Epithelial cell of proximal tubule (primary cell): ENCODE measurements at regions not wholly inside any gene's neighbourhood (a gene's known extent, or its start where the extent isn't known, plus 50 kb on each side); places are given as distances from the start of the nearest gene placed in this dataset.
"Not testable (repeated sequence)": the region's sequence is repeated elsewhere in the genome, so short reads cannot be mapped to it uniquely, and the experiment has no call there.

Source experiments
- DNase-seq: peaks from one replicate; pipeline ENCODE4 v3.0.0-alpha.2; 2011; ENCODE audit warnings: low read depth
- H3K4me3 ChIP-seq: 2 replicates; pipeline ENCODE4 v1.5.1; 2011; ENCODE audit warnings: low read depth, mild to moderate bottlenecking, low read length
- TF ChIP-seq, protein P1 (sequence below): conservative IDR thresholded peaks from 2 replicates; pipeline ENCODE4 v1.5.1; 2012; ENCODE audit warnings: low read depth, mild to moderate bottlenecking, low read length

DNA sequence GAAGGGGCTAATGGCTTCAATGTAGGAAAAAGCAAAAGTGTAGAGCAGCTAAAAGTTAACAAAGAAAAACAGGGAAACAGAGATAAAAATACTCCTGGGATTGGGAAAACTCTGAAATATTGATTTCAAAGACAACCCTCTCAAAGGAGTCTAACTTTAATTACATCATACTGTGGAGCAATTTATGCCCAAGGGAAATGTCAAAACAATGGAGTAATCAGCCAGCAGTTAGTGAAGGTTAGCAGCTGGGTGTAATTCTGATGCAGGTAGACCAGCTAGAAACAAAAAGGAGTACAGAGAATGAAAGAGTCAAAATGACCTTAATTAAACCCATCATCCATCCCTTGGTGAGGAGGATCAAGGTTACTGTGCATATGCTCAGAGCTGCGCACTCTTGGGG is 169.0 kb downstream of the ADAM29 start:
- TF ChIP-seq, protein P1, sequence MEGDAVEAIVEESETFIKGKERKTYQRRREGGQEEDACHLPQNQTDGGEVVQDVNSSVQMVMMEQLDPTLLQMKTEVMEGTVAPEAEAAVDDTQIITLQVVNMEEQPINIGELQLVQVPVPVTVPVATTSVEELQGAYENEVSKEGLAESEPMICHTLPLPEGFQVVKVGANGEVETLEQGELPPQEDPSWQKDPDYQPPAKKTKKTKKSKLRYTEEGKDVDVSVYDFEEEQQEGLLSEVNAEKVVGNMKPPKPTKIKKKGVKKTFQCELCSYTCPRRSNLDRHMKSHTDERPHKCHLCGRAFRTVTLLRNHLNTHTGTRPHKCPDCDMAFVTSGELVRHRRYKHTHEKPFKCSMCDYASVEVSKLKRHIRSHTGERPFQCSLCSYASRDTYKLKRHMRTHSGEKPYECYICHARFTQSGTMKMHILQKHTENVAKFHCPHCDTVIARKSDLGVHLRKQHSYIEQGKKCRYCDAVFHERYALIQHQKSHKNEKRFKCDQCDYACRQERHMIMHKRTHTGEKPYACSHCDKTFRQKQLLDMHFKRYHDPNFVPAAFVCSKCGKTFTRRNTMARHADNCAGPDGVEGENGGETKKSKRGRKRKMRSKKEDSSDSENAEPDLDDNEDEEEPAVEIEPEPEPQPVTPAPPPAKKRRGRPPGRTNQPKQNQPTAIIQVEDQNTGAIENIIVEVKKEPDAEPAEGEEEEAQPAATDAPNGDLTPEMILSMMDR = no peak
- no peak for DNase-seq
- no peak overlapping the region for H3K4me3 ChIP-seq

DNA sequence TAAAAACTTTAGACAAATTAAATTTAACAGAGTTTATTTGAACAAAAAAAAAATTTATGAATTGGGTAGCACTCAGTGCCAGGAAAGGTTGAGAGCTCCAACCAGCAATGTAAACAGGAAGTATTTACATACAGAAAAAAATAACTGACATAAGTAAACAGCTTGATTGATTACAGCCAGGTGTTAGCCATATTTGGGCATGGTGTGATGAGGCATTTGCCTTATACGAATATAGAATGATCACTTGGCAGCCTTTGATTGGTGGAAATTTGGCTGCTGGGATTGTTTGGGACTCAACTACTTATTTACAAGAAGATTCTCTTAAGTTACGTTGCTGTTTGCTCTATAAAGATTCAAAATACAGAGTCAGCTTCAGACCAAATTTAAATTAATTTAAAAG is 172.0 kb downstream of the ADAM29 start:
- TF ChIP-seq, protein P1 = no peak
- H3K4me3 ChIP-seq = no peak overlapping the region
- DNase-seq = no peak

DNA sequence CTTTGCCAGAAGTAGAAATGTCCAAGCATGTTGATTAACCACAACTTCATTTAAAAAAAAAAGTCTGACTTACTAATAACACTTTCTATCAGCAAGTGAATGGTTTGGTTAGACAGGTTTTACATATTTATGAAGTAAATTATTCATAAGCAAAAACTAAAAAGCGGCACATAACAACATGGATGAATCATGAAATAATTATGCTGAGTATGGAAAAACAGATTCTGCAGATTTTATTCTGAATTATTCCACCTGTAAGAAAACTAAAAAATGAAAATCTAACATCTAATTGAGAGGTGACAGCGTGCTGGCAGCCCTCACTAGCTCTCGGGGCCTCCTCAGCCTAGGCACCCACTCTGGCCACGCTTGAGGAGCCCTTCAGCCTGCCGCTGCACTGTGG is 173.5 kb downstream of the ADAM29 start:
- H3K4me3 ChIP-seq = no peak overlapping the region
- DNase-seq = no peak
- TF ChIP-seq, protein P1 = no peak

DNA sequence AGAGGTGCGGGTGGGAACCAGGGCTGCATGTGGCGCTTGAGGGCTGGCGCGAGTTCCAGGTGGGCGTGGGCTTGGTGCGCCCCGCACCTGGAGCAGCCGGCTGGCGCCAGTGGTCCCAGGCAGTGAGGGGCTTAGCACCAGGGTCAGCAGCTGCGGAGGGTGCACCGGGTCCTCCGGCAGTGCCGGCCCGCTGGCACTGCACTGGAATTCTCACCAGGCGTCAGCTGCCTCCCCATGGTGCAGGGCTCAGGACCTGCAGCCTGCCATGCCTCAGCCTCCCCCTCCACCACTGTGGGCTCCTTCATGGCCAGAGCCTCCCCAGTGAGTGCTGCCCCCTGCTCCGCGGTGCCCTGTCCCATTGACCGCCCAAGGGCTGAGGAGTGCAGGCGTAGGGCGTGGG is 174.0 kb downstream of the ADAM29 start:
- no peak for DNase-seq
- TF ChIP-seq, protein P1 = no peak
- H3K4me3 ChIP-seq = no peak overlapping the region

DNA sequence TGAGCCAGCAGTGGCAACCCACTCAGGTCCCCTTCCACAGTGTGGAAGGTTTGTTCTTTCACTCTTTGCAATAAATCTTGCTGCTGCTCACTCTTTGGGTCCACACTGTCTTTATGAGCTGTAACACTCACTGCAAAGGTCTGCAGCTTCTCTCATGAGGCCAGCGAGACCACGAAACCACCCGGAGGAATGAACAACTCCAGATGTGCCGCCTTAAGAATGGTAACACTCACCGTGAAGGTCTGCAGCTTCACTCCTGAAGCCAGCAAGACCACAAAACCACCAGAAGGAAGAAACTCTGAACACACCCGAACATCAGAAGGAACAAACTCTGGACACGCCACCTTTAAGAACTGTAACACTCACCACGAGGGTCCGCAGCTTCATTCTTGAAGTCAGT is 174.9 kb downstream of the ADAM29 start:
- DNase-seq, H3K4me3 ChIP-seq: not testable (repeated sequence)

DNA sequence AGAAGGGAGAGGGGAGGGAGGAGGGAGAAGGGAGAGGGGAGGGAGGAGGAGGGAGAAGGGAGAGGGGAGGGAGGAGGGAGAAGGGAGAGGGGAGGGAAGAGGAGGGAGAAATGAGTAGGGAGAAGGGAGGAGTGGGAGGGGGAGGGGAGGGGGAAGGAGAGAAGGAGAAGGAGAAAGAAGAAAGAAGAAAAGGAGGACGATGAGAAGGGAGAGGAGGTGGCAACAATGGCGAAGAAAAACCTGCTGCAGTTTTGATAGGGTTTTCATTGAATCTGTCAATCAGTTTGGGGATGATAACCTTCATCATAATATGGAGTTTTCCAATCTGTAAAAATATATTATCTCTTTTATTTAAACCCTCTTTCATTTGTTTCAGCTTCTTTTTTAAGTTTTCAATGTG is 185.2 kb downstream of the ADAM29 start:
- H3K4me3 ChIP-seq = no peak overlapping the region
- no peak for DNase-seq
- TF ChIP-seq, protein P1 = no peak

DNA sequence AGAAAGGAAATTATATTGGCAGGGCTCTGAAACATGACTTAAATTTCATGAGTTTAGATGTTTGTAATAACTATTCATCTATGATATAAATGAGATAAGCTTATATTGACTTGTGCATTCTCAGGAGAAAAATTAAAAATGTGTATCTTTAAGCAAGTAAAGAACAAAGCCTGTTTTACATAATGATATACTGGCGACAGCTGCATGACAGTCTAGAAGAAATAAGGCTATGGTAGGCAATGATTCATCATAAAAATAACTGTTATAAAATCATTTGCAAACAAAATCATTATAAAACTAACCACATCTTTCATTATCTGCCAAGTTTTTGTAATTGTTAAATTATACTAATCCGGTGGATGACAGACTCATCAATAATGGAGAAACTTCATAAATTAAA is 188.1 kb downstream of the ADAM29 start:
- TF ChIP-seq, protein P1 = no peak
- H3K4me3 ChIP-seq = no peak overlapping the region
- DNase-seq = no peak

DNA sequence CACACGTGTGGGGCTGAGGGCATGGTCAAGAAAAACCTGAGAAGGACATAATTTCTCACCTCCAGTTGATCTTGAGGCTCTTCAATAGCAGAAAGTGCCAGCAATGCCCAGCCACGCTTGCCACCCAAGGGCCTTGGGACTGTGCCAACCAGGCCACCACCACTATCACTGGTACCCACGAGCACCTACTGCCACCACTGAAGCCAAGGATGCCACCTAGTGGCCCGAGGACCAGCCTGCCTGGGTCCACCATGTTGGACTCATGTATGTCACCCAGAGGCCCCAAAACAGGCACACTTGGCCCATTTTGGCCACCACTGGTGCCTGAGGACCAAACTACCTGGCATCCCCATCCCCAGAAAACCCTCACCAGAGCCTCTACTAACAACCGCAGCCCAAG is 191.8 kb downstream of the ADAM29 start:
- H3K4me3 ChIP-seq = no peak overlapping the region
- no peak for DNase-seq
- TF ChIP-seq, protein P1 = no peak
